Neural progenitor cell (in vitro differentiated cells): ENCODE measurements at regions not wholly inside any gene's neighbourhood (a gene's known extent, or its start where the extent isn't known, plus 50 kb on each side); places are given as distances from the start of the nearest gene placed in this dataset.

Experiments used
- DNase-seq: peaks from one replicate; pipeline ENCODE4 v3.0.0-alpha.2; 2016; ENCODE audit warnings: low spot score
- H2AFZ ChIP-seq: fragments of 200-600 bp; sonication (generic); replicated peaks from 2 replicates; pipeline ENCODE4 v1.6.1; 2016; ENCODE audit warnings: antibody characterized with exemption
- H3F3A ChIP-seq: fragments of 200-600 bp; sonication (generic); 2 replicates; pipeline ENCODE4 v1.6.1; 2016; ENCODE audit warnings: antibody characterized with exemption, low read depth
- H3K27ac ChIP-seq: fragments of 200-600 bp; sonication (generic); 2 replicates; pipeline ENCODE4 v1.5.1; 2016; ENCODE audit warnings: mild to moderate bottlenecking
- H3K27me3 ChIP-seq: fragments of 200-600 bp; sonication (generic); 2 replicates; pipeline ENCODE4 v1.6.1; 2016; ENCODE audit warnings: mild to moderate bottlenecking, moderate library complexity
- H3K36me3 ChIP-seq: fragments of 200-600 bp; sonication (generic); 2 replicates; pipeline ENCODE4 v1.5.1; 2016
- H3K4me1 ChIP-seq: fragments of 200-600 bp; sonication (generic); 2 replicates; pipeline ENCODE4 v1.6.1; 2016; ENCODE audit warnings: mixed run types
- H3K4me2 ChIP-seq: fragments of 200-600 bp; sonication (generic); 2 replicates; pipeline ENCODE4 v1.6.1; 2016
- H3K4me3 ChIP-seq: fragments of 200-600 bp; sonication (generic); 2 replicates; pipeline ENCODE4 v1.5.1; 2016
- H3K79me2 ChIP-seq: fragments of 200-600 bp; sonication (generic); 2 replicates; pipeline ENCODE4 v1.6.1; 2016; ENCODE audit warnings: low read depth
- H3K9ac ChIP-seq: fragments of 200-600 bp; sonication (generic); 2 replicates; pipeline ENCODE4 v1.6.1; 2016
- H3K9me3 ChIP-seq: fragments of 200-600 bp; sonication (generic); 2 replicates; pipeline ENCODE4 v1.5.1; 2016; ENCODE audit warnings: low read depth
- H4K20me1 ChIP-seq: fragments of 200-600 bp; sonication (generic); 2 replicates; pipeline ENCODE4 v1.6.1; 2016; ENCODE audit warnings: low read depth
- H3K27ac Mint-ChIP-seq: 3 replicates; pipeline ENCODE4 v1.8.0; 2021; ENCODE audit warnings: mixed read lengths
- H3K27me3 Mint-ChIP-seq: 2 replicates; pipeline ENCODE4 v1.8.0; 2022; ENCODE audit warnings: low read depth, mild to moderate bottlenecking, inconsistent platforms, moderate library complexity, mixed read lengths; ENCODE audit not compliant: insufficient read depth
- H3K36me3 Mint-ChIP-seq: 3 replicates; pipeline ENCODE4 v1.8.0; 2021; ENCODE audit warnings: mixed read lengths
- H3K4me1 Mint-ChIP-seq: 3 replicates; pipeline ENCODE4 v1.8.0; 2021; ENCODE audit warnings: mixed read lengths
- H3K4me3 Mint-ChIP-seq: 3 replicates; pipeline ENCODE4 v1.8.0; 2021; ENCODE audit warnings: mild to moderate bottlenecking, moderate library complexity, mixed read lengths
- H3K9me3 Mint-ChIP-seq: 3 replicates; pipeline ENCODE4 v1.8.0; 2020; ENCODE audit warnings: mixed read lengths
- EZH2 ChIP-seq: fragments of 200-600 bp; sonication (generic); IDR thresholded peaks from 2 replicates; pipeline ENCODE4 v1.6.1; 2017; ENCODE audit warnings: antibody characterized with exemption, mild to moderate bottlenecking, moderate library complexity
- EZH2phosphoT487 ChIP-seq: fragments of 200-600 bp; sonication (generic); IDR thresholded peaks from 2 replicates; pipeline ENCODE4 v1.6.1; 2017; ENCODE audit warnings: antibody characterized with exemption
- TF ChIP-seq, protein P1 (sequence below): fragments of 200-600 bp; sonication (generic); IDR thresholded peaks from 2 replicates; pipeline ENCODE4 v1.5.1; 2017; ENCODE audit warnings: antibody characterized with exemption, mild to moderate bottlenecking

DNA sequence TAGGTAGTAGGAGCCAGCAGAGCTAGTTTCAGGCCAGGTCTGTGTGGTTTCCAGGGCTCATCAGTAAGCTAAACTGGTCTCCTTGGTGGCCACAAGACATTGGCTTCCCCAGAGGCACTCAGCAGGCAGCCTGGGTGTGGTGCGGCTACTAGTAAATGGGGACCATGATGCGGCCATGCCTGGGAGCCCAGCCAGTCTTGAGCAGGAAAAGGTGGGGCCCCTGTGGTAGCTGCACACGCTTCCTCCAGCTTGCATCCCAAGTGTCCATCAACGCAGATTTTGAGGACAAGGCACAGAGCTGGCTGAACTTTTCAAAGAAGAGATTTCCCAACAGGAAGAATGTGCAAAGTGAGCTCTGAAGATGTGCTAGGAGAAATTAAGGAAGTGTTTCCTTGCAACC lies 107.4 kb upstream of the NAA20 start:
- Histone ChIP-seq H2AFZ (no peak overlapping the region), H3K9me3 (no peaks in the 10 kb centered on the region), H3K9ac (no peak overlapping the region), H3K27ac (no peak overlapping the region), H3K27me3 (no peaks in the 10 kb centered on the region), H4K20me1 (no peaks in the 10 kb centered on the region), H3K4me3 (no peak overlapping the region), H3K79me2 (no peaks in the 10 kb centered on the region), H3F3A (no peaks in the 10 kb centered on the region), H3K4me1 (no peaks in the 10 kb centered on the region), H3K4me2 (no peak overlapping the region), H3K36me3 (no peaks in the 10 kb centered on the region)
- Mint-ChIP-seq H3K36me3 (peaks cover 2% of the 10 kb centered on the region), H3K27ac (no peak overlapping the region), H3K9me3 (no peaks in the 10 kb centered on the region), H3K27me3 (peaks cover 4% of the 10 kb centered on the region), H3K4me1 (no peaks in the 10 kb centered on the region), H3K4me3 (no peak overlapping the region)
- TF ChIP-seq EZH2phosphoT487 (no peak), EZH2 (no peak)
- TF ChIP-seq, protein P1, sequence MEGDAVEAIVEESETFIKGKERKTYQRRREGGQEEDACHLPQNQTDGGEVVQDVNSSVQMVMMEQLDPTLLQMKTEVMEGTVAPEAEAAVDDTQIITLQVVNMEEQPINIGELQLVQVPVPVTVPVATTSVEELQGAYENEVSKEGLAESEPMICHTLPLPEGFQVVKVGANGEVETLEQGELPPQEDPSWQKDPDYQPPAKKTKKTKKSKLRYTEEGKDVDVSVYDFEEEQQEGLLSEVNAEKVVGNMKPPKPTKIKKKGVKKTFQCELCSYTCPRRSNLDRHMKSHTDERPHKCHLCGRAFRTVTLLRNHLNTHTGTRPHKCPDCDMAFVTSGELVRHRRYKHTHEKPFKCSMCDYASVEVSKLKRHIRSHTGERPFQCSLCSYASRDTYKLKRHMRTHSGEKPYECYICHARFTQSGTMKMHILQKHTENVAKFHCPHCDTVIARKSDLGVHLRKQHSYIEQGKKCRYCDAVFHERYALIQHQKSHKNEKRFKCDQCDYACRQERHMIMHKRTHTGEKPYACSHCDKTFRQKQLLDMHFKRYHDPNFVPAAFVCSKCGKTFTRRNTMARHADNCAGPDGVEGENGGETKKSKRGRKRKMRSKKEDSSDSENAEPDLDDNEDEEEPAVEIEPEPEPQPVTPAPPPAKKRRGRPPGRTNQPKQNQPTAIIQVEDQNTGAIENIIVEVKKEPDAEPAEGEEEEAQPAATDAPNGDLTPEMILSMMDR = no peak
- no peak for DNase-seq

DNA sequence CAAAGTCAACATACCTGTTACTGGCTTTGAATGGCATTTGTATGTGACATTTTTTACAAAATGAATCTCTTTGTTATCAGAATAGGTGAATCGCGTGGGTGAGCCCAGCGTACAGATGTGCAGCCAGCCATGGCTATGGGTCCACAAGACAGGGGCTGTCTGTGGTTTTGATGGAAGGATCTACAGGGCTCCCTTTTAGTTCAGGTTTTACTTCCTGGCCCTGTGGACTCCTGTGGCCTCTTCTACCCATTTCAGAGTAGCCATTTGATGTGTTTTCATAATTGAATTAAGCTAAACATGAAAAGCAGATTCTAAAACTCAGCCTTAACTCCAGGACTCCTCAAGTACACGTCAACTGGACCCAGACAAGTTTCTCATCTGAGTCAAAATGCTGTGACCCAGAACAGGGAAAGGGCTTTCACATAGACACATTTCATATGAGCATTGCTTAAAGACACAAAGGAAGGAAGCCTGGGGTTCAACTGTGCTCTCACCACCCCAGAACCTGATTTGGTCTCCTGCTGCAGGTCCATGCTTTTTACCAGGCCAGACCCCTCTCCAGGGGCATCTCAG lies 105.3 kb upstream of the NAA20 start:
- no peaks in the 10 kb centered on the region for H3K9me3 ChIP-seq
- no peaks in the 10 kb centered on the region for H3K27me3 ChIP-seq
- peaks cover 2% of the 10 kb centered on the region for H3K4me1 Mint-ChIP-seq
- no peak overlapping the region for H3K4me2 ChIP-seq
- H3K4me3 ChIP-seq = no peak overlapping the region
- no peaks in the 10 kb centered on the region for H3K36me3 ChIP-seq
- no peaks in the 10 kb centered on the region for H3F3A ChIP-seq
- peaks cover 2% of the 10 kb centered on the region for H3K36me3 Mint-ChIP-seq
- H4K20me1 ChIP-seq = no peaks in the 10 kb centered on the region
- H3K4me3 Mint-ChIP-seq = no peak overlapping the region
- TF ChIP-seq EZH2phosphoT487 (no peak), EZH2 (no peak)
- TF ChIP-seq, protein P1 = no peak
- H3K4me1 ChIP-seq = no peaks in the 10 kb centered on the region
- no peaks in the 10 kb centered on the region for H3K9me3 Mint-ChIP-seq
- no peak overlapping the region for H3K27ac Mint-ChIP-seq
- no peak overlapping the region for H3K27ac ChIP-seq
- H3K27me3 Mint-ChIP-seq = no peaks in the 10 kb centered on the region
- DNase-seq = no peak
- no peak overlapping the region for H3K9ac ChIP-seq
- no peak overlapping the region for H2AFZ ChIP-seq
- no peaks in the 10 kb centered on the region for H3K79me2 ChIP-seq

DNA sequence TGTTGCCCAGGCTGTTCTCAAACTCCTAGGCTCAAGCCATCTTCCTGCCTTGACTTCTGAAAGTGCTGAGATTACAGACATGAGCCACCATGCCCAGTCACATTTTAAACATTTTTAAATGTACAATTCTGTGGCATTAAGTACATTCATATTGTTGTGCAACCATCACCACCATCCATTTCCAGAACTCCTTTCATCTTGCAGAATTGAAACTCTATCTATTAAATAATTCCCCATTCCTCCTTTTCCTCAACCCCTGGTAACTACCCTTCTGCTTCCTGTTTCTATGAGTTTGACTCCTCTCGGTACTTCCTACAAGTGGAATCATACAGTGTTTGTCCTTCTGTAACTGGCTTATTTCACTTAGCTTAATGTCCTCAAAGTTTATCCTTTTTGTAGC lies 103.8 kb upstream of the NAA20 start:
- Histone ChIP-seq H3K27ac (no peak overlapping the region), H3K9me3 (no peaks in the 10 kb centered on the region), H3K4me3 (no peak overlapping the region), H3K4me2 (no peak overlapping the region), H3K9ac (no peak overlapping the region), H3K36me3 (no peaks in the 10 kb centered on the region), H4K20me1 (no peaks in the 10 kb centered on the region), H2AFZ (no peak overlapping the region), H3F3A (no peaks in the 10 kb centered on the region), H3K4me1 (no peaks in the 10 kb centered on the region), H3K27me3 (no peaks in the 10 kb centered on the region), H3K79me2 (no peaks in the 10 kb centered on the region)
- Mint-ChIP-seq H3K9me3 (no peaks in the 10 kb centered on the region), H3K36me3 (no peaks in the 10 kb centered on the region), H3K27ac (no peak overlapping the region), H3K4me3 (no peak overlapping the region), H3K27me3 (no peaks in the 10 kb centered on the region), H3K4me1 (peaks cover 2% of the 10 kb centered on the region)
- no peak for DNase-seq
- TF ChIP-seq, protein P1 = no peak
